ENCODE measurements at regions not wholly inside any gene's neighbourhood (a gene's known extent, or its start where the extent isn't known, plus 50 kb on each side); places are given as distances from the start of the nearest gene placed in this dataset.

DNA sequence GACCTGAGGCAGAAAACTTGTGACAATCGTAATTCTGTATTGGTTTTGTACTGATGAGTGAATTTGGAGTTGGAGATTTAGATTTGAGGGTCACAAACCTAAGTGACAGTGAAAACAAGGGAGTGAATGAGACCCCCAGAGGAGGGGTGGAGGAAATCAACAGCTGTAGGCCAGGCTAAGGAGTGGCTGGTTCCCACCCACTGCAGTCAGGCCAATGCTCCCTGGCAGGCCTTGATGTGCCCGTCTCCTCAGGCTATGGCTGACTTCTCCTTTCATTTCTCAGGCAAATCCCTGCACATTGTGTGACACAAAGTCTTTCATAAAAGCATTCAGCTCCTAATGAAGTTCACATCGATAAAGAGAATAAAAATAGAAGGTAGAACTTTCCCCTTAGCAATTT is 557.6 kb downstream of the CETN3 start:
- no peak for ATAC-seq
- TF ChIP-seq TCF4 (CRISPR knock-in tag; IDR thresholded peaks at IDR 0.05; ENCODE audit: borderline replicate concordance), result no peak
- TF ChIP-seq RARB (CRISPR knock-in tag; IDR thresholded peaks at IDR 0.05), result no peak
- TF ChIP-seq, protein P1, sequence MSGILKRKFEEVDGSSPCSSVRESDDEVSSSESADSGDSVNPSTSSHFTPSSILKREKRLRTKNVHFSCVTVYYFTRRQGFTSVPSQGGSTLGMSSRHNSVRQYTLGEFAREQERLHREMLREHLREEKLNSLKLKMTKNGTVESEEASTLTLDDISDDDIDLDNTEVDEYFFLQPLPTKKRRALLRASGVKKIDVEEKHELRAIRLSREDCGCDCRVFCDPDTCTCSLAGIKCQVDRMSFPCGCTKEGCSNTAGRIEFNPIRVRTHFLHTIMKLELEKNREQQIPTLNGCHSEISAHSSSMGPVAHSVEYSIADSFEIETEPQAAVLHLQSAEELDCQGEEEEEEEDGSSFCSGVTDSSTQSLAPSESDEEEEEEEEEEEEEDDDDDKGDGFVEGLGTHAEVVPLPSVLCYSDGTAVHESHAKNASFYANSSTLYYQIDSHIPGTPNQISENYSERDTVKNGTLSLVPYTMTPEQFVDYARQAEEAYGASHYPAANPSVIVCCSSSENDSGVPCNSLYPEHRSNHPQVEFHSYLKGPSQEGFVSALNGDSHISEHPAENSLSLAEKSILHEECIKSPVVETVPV (CRISPR knock-in tag; IDR thresholded peaks at IDR 0.05), result no peak
- no peak for TF ChIP-seq GLIS3 (CRISPR knock-in tag; IDR thresholded peaks at IDR 0.05)
- no peak for TF ChIP-seq ZFP30 (CRISPR knock-in tag; IDR thresholded peaks at IDR 0.05)
- no peak for TF ChIP-seq ZNF565 (CRISPR knock-in tag; conservative IDR thresholded peaks at IDR 0.05; ENCODE audit: low read depth)
- no peak for TF ChIP-seq CSDC2 (CRISPR knock-in tag; IDR thresholded peaks at IDR 0.05)
- TF ChIP-seq, protein P2, sequence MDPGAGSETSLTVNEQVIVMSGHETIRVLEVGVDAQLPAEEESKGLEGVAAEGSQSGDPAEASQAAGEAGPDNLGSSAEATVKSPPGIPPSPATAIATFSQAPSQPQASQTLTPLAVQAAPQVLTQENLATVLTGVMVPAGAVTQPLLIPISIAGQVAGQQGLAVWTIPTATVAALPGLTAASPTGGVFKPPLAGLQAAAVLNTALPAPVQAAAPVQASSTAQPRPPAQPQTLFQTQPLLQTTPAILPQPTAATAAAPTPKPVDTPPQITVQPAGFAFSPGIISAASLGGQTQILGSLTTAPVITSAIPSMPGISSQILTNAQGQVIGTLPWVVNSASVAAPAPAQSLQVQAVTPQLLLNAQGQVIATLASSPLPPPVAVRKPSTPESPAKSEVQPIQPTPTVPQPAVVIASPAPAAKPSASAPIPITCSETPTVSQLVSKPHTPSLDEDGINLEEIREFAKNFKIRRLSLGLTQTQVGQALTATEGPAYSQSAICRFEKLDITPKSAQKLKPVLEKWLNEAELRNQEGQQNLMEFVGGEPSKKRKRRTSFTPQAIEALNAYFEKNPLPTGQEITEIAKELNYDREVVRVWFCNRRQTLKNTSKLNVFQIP (CRISPR knock-in tag; IDR thresholded peaks at IDR 0.05; ENCODE audit: borderline replicate concordance, low read depth), result no peak
- TF ChIP-seq ARNTL (CRISPR knock-in tag; IDR thresholded peaks at IDR 0.05; ENCODE audit: borderline replicate concordance, low read depth), result no peak
- no peak for TF ChIP-seq PPARA (CRISPR knock-in tag; IDR thresholded peaks at IDR 0.05; ENCODE audit: borderline replicate concordance)
- no peak for TF ChIP-seq ISL1 (CRISPR knock-in tag; IDR thresholded peaks at IDR 0.05)
- no peak for TF ChIP-seq SNAI2 (CRISPR knock-in tag; IDR thresholded peaks at IDR 0.05)
- no peak for TF ChIP-seq OSR1 (CRISPR knock-in tag; IDR thresholded peaks at IDR 0.05)
- TF ChIP-seq BACH2 (CRISPR knock-in tag; IDR thresholded peaks at IDR 0.05; ENCODE audit: borderline replicate concordance), result no peak
- TF ChIP-seq ESRRG (CRISPR knock-in tag; IDR thresholded peaks at IDR 0.05), result no peak
- TF ChIP-seq TOX (CRISPR knock-in tag; IDR thresholded peaks at IDR 0.05; ENCODE audit: borderline replicate concordance), result no peak
- TF ChIP-seq, protein P3, sequence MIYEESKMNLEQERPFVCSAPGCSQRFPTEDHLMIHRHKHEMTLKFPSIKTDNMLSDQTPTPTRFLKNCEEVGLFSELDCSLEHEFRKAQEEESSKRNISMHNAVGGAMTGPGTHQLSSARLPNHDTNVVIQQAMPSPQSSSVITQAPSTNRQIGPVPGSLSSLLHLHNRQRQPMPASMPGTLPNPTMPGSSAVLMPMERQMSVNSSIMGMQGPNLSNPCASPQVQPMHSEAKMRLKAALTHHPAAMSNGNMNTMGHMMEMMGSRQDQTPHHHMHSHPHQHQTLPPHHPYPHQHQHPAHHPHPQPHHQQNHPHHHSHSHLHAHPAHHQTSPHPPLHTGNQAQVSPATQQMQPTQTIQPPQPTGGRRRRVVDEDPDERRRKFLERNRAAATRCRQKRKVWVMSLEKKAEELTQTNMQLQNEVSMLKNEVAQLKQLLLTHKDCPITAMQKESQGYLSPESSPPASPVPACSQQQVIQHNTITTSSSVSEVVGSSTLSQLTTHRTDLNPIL (CRISPR knock-in tag; IDR thresholded peaks at IDR 0.05; ENCODE audit: low read depth), result no peak

DNA sequence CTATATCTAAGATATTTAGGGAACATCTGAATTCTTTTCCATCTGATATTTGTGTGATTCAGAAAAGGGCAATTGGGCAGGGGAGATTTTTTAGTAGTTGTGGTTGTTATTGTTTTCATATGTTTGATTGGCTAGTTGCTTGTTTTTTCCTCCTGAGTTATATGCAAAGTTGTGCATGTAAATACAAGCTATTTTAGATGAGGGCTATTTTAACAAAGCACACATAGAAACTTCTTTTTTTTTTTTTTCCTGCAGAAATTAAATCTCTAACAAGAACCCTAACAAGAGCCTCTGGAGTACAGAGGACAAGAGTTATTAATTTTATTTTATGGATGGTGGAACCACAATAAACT is 559.1 kb downstream of the CETN3 start:
- ATAC-seq, result no peak
- TF ChIP-seq SNAI2 (CRISPR knock-in tag; IDR thresholded peaks at IDR 0.05) (no peak), ESRRG (CRISPR knock-in tag; IDR thresholded peaks at IDR 0.05) (no peak), ZNF565 (CRISPR knock-in tag; conservative IDR thresholded peaks at IDR 0.05; ENCODE audit: low read depth) (no peak), RARB (CRISPR knock-in tag; IDR thresholded peaks at IDR 0.05) (no peak), PPARA (CRISPR knock-in tag; IDR thresholded peaks at IDR 0.05; ENCODE audit: borderline replicate concordance) (no peak), ZNF8 (CRISPR knock-in tag; IDR thresholded peaks at IDR 0.05) (no peak), ARNTL (CRISPR knock-in tag; IDR thresholded peaks at IDR 0.05; ENCODE audit: borderline replicate concordance, low read depth) (no peak)

DNA sequence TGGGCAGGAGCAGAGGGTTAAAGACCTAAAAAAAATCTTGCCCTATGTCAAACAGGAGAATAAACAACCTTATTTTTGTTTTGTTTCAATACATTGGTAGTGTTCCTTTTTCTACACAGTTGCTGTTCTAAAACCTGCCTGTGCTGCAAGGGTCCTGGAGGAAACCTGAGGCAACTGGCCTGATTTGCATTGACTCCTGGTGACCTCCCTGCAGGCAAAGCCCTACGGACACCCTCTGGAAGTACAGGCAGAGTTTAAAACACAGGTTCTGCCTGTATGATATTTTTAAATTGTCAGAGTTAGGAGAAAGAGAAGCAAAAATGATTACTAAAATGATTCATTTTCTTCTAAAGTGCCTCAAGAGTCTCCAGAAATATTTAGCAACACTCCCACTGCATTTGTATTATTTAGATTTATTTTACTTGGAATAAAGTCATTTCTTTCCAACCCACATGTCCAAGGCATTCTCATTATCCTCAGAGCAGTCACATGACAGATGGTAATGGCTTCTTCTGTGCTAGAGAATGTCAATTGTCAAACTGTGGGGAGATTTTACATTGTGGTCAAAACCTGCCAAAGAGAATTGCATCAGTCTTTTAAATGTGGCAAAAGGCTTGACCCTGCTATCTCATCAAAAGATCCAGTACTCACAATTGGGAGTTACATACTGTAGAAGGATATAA is 559.6 kb downstream of the CETN3 start:
- no peak for ATAC-seq
- no peak for TF ChIP-seq ESRRG (CRISPR knock-in tag; IDR thresholded peaks at IDR 0.05)
- TF ChIP-seq, protein P3 (CRISPR knock-in tag; IDR thresholded peaks at IDR 0.05; ENCODE audit: low read depth), result no peak
- TF ChIP-seq ISL1 (CRISPR knock-in tag; IDR thresholded peaks at IDR 0.05), result peak; percentile 38; the same call in 1 of the 2 replicates

DNA sequence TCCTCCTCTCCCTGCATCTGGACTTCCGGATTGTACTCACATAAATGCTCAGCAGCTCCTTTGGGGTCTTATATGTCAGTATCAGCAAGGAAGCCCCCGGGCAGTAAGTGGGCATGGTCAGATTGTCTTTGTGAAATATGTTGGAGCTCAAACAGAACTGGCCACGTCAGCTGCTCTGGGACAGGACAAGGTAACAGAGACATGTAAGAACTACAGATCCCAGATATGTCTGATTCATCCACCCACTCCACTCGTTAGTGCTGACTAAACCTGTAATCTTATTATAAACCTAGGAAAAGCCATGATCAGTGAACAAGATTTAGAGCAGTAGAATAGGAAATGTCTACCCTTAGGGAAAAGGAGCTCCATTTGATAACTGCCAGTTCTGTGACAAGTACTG is 561.8 kb downstream of the CETN3 start:
- no peak for TF ChIP-seq ZNF70 (CRISPR knock-in tag; IDR thresholded peaks at IDR 0.05)
- peak; percentile 78 for TF ChIP-seq ISL1 (CRISPR knock-in tag; IDR thresholded peaks at IDR 0.05)
- peak; percentile 84 for ATAC-seq

DNA sequence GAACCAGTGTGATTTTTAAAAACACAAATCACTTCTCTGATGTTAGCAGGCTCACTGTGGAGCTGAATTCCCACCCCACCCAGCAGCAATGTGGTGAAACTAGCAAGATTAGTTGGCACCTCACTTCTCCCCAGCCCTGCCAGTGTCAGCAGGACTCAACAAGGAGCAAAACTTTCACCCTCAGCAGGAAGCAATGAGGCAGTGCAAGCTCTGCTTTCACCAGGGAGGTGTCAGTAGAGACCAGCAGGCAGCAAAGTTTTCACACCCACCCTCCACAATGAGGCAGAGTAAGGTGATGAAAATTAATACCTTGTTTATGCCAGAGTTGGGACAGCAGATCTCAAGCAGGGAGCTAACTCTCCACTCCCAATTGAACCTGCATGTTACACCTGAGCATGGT is 565.0 kb downstream of the CETN3 start:
- ATAC-seq, result no peak
- TF ChIP-seq, protein P2 (CRISPR knock-in tag; IDR thresholded peaks at IDR 0.05; ENCODE audit: borderline replicate concordance, low read depth), result no peak
- no peak for TF ChIP-seq ZFP3 (CRISPR knock-in tag; IDR thresholded peaks at IDR 0.05)
- no peak for TF ChIP-seq ZC3H10 (CRISPR knock-in tag; IDR thresholded peaks at IDR 0.05)
- no peak for TF ChIP-seq RARB (CRISPR knock-in tag; IDR thresholded peaks at IDR 0.05)
- TF ChIP-seq BACH2 (CRISPR knock-in tag; IDR thresholded peaks at IDR 0.05; ENCODE audit: borderline replicate concordance), result no peak
- TF ChIP-seq GLIS3 (CRISPR knock-in tag; IDR thresholded peaks at IDR 0.05), result no peak
- TF ChIP-seq, protein P1 (CRISPR knock-in tag; IDR thresholded peaks at IDR 0.05), result no peak
- TF ChIP-seq, protein P3 (CRISPR knock-in tag; IDR thresholded peaks at IDR 0.05; ENCODE audit: low read depth), result no peak
- no peak for TF ChIP-seq ZNF70 (CRISPR knock-in tag; IDR thresholded peaks at IDR 0.05)
- no peak for TF ChIP-seq ISL1 (CRISPR knock-in tag; IDR thresholded peaks at IDR 0.05)
- TF ChIP-seq OSR1 (CRISPR knock-in tag; IDR thresholded peaks at IDR 0.05), result no peak
- TF ChIP-seq ESRRG (CRISPR knock-in tag; IDR thresholded peaks at IDR 0.05), result no peak
- TF ChIP-seq ARNTL (CRISPR knock-in tag; IDR thresholded peaks at IDR 0.05; ENCODE audit: borderline replicate concordance, low read depth), result no peak
- TF ChIP-seq CSDC2 (CRISPR knock-in tag; IDR thresholded peaks at IDR 0.05), result no peak
- no peak for TF ChIP-seq SNAI2 (CRISPR knock-in tag; IDR thresholded peaks at IDR 0.05)
- no peak for TF ChIP-seq PPARA (CRISPR knock-in tag; IDR thresholded peaks at IDR 0.05; ENCODE audit: borderline replicate concordance)
